Choroid plexus epithelial cell (primary cell): ENCODE measurements at regions not wholly inside any gene's neighbourhood (a gene's known extent, or its start where the extent isn't known, plus 50 kb on each side); places are given as distances from the start of the nearest gene placed in this dataset.
"Not testable (repeated sequence)": the region's sequence is repeated elsewhere in the genome, so short reads cannot be mapped to it uniquely, and the experiment has no call there.

ENCODE experiments used
- DNase-seq: peaks from one replicate; pipeline ENCODE4 v3.0.0-alpha.2; 2010; ENCODE audit warnings: low read depth
- H3K4me3 ChIP-seq: 2 replicates; pipeline ENCODE4 v1.5.1; 2011; ENCODE audit warnings: low read depth, mild to moderate bottlenecking, control low read depth, low read length, moderate library complexity
- TF ChIP-seq, protein P1 (sequence below): conservative IDR thresholded peaks from 2 replicates; pipeline ENCODE4 v1.5.1; 2011; ENCODE audit warnings: low read depth, mild to moderate bottlenecking, control low read depth, inconsistent platforms, low read length, moderate library complexity

DNA sequence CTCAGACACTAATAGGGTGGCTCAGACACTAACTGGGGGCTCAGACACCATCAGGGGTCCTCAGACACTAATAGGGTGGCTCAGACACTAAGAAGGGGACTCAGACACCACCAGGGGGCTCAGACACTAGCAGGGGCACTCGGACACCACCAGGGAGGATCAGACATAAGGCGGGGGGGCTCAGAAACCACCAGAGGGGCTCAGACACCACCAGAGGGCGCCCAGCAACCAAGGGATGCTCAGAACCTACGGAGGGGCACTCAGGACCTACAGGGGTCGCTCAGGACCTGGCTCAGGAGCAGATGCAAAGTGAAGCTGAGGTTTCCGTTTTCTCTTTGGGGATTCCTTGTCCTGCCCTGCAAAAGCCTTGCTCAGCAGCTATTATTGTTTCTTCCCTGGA, 448.5 kb downstream of the TMEM121 start:
- no peak for DNase-seq
- TF ChIP-seq, protein P1, sequence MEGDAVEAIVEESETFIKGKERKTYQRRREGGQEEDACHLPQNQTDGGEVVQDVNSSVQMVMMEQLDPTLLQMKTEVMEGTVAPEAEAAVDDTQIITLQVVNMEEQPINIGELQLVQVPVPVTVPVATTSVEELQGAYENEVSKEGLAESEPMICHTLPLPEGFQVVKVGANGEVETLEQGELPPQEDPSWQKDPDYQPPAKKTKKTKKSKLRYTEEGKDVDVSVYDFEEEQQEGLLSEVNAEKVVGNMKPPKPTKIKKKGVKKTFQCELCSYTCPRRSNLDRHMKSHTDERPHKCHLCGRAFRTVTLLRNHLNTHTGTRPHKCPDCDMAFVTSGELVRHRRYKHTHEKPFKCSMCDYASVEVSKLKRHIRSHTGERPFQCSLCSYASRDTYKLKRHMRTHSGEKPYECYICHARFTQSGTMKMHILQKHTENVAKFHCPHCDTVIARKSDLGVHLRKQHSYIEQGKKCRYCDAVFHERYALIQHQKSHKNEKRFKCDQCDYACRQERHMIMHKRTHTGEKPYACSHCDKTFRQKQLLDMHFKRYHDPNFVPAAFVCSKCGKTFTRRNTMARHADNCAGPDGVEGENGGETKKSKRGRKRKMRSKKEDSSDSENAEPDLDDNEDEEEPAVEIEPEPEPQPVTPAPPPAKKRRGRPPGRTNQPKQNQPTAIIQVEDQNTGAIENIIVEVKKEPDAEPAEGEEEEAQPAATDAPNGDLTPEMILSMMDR = no peak
- no peak overlapping the region for H3K4me3 ChIP-seq

DNA sequence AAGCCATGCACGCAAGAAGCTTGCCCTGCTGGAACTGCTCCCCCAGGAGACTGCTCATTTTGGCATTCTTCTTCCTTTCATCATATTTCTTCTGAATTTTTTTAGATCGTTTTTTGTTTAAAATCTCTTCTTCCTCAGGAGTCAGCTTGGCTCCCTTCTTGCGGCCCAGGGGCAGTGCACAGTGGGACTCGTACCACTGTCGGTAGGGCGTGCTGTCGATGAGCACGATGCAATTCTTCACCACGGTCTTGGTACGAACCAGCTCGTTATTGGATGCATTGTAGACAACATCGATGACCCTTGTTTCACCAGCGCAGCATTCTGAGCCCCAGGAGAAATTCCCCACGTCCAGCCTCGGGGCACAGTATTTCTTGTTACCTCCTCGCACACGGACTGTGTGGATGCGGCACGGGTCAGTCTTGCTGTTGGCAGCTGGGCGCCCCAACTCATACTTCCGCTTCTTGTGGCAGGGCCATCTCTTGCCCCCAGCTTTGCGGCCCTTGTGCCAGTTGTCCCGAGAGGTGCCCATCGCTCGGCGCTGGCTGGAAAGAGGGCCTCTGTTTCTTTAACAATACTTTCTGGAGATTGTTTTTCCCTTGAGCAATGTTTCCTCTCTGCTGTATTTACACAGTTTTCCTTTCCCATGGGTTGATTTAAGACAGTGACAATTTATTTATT, 452.4 kb downstream of the TMEM121 start:
- TF ChIP-seq, protein P1 = no peak
- DNase-seq = no peak

DNA sequence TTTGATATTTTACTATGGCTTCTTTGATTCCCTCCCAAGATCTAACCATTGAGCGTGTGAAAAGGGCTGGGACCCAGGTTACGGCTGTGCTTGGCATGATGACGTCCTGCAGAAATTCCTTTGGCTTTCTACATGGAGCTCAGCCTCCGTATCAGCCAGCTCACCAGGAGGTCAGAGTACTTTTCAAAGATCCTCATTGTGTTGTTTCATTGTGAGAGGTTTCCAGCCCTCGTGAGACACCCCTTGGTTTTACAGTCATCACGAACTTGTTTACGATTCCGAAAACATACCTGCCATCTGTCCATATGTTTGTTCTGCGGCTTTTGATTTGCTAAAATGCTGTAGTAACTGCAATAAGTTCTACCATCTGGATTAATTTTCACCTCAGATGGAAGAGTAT, 453.1 kb downstream of the TMEM121 start:
- H3K4me3 ChIP-seq = no peak overlapping the region
- DNase-seq = no peak
- TF ChIP-seq, protein P1 = no peak

More for the DNA sequence above, 452.4 kb downstream of the TMEM121 start:
- H3K4me3 ChIP-seq = no peak overlapping the region

DNA sequence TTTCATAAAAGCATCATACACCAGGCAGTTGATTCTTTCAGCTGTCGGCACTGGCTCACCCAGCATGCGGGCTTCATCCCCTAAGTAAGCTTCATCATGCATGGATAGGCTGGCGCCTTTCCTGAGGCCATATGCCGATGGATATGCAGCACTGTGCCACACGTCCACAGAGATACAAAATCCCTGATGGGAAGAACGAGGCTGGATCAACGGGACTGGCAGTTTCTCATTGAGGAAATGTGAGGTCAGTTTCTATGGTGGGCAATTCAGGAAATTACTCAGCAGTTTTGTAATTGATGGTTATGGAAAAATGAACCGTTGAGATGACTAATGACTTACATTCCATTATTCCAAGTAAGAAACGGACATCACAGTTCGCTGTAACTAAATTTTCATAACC, 453.8 kb downstream of the TMEM121 start:
- TF ChIP-seq, protein P1 = no peak
- H3K4me3 ChIP-seq = no peak overlapping the region
- no peak for DNase-seq

DNA sequence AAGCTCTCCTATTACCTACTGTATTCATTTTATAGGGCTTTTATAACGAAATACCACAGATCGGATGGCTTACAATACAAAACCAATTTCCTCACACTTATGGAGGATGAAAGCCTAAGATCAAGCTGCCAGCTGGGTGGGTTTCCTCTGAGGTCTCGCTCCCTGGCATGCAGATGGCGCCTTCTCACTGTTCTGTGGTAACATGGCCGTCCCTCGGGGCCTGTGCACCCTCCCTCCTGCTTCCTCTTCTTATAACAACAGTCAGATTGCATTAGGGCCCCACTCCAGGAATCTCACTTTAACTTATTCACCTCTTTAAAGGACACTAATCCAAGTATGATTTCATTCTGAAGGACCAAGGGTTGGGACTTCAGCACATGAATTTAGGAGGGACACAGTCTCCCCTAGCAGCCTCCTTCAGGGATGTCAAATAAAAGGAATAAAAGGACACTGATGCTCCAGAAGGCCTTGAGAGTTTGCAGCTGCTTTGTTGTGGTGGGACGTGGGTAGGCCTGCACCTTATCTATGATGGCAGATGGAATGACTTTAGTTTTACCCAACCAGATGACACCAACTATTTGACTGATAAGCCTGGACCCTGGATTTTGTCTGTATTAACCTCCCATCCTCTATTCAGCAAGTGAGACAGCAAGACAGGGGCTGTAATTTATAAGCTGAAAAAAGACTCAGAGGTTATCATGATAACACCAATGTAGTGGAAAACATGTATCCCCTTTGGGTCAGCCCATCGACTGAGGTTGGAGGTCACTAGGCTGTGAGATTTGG, 455.3 kb downstream of the TMEM121 start:
- H3K4me3 ChIP-seq, DNase-seq: not testable (repeated sequence)

DNA sequence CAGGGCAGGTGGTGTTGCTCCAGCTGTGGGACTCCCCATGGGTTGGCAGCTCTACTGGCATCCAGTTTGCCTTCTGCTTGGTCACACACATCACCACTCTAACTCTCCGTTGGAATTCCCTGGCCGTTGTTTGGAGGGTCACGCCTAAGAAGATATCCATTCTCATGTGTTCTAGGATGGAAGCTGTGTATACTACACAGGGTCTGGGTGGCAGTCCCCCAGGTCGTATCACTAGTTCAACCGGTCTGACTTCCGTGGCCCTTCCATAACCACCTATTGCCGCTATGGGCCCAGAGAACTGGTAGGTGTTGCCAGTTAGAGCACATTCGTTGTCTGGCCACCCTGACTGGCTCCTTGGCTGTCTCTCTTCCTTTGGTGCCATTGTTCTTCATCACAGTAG, 456.3 kb downstream of the TMEM121 start:
- DNase-seq = no peak
- H3K4me3 ChIP-seq = no peak overlapping the region
- TF ChIP-seq, protein P1 = no peak

DNA sequence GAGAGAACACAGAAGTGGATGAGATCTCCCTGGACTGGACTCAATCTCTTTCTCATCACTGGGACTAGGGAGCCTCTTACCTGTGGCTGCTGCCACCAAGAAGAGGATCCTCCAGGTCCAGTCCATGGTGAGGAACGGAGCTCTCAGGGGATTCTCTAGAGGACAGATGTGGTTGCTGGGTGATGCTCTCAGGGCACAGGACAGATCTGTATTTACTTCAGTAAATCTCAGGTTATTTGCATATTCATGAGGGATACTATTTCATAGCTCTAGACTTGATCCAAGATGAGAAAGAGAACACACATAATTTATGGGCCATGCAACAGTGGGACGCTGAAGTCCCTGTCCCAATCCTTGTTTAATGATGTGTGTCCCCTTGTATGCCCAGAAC, 460.5 kb downstream of the TMEM121 start:
- no peak overlapping the region for H3K4me3 ChIP-seq
- DNase-seq = no peak
- TF ChIP-seq, protein P1 = no peak
